ENCODE measurements at regions not wholly inside any gene's neighbourhood (a gene's known extent, or its start where the extent isn't known, plus 50 kb on each side); places are given as distances from the start of the nearest gene placed in this dataset.

DNA sequence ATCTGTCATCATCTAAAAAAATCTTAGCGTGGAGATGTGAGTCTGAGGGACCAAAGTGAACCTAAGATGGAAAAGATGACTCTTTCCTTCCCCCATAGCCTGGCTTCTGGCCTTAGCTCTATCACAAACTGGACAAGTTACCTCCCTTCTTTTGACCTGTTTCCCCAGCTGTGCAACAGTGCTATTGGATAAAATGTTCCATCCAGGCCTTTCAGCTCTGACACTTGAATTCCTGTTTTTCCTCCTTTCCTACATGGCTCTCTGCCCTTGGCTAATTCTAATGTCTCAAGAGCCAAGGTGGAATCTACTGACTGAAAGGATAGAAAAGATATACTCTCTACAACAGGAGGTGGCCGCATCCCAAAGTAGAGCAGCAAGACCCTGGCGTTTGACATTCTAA lies 84.5 kb upstream of the ARHGEF9 start (continued):
- TF ChIP-seq ZNF850 (CRISPR knock-in tag; conservative IDR thresholded peaks at IDR 0.05), result no peak

DNA sequence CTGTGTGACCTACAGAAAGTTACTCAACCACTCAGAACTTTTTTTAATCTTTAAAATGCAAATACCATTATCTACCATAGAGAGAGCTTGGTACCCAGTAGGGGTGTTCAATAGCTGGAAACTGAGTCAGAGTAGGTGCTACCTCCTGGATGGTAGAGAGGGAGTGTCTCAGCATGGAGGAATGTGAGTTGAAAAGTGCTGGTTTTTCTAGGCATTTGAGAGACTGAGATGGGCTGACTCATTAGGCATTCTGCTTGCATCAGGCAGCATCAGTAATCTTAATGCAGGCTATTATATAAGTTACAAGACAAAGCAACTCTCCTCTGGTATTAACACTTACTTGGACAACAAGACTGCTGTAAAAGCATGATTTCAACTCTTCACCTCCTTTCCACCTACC lies 70.9 kb upstream of the ARHGEF9 start:
- H3K4me2 ChIP-seq (ENCODE audit: low read depth, low read length), result no peak overlapping the region
- H3K36me3 ChIP-seq (replicated peaks in 1 of 2; ENCODE audit: control insufficient read depth in 1 of 2, insufficient read depth in 2 of 2, low read length in 2 of 2), result no peaks in the 10 kb centered on the region
- in situ Hi-C loops (cut with HindIII; ENCODE audit: extremely low pct_ligation_motif_present, low pct_unique_long_range_greater_than_20kb), result no loop called here
- BruUV-seq (replicated peaks), result no TSS peak
- DNase-seq (ENCODE audit: low spot score) (no peak), ATAC-seq (no peak), FAIRE-seq (no peak)
- no peaks in the 10 kb centered on the region for H4K20me1 ChIP-seq (ENCODE audit: insufficient read depth, low read length)
- no peak overlapping the region for H3K4me3 ChIP-seq (replicated peaks in 1 of 3; ENCODE audit: insufficient read depth in 1 of 3, low read depth in 2 of 3, low read length in 3 of 3)
- H3K27ac ChIP-seq (ENCODE audit: extremely low read length, insufficient read depth, low read length), result no peak overlapping the region
- H3K4me1 ChIP-seq (ENCODE audit: insufficient read depth, low read length), result no peaks in the 10 kb centered on the region
- CTCF ChIA-PET (ENCODE audit: low intra/inter-chr PET ratio, low total read pairs), result no interaction called here
- no peaks in the 10 kb centered on the region for H3K79me2 ChIP-seq (ENCODE audit: insufficient read depth, low read length)
- intact Hi-C loops (cut with micrococcal nuclease; ENCODE audit: unreplicated experiment), result no loop called here
- POLR2A ChIA-PET, result no interaction called here
- TF ChIP-seq, protein P1, sequence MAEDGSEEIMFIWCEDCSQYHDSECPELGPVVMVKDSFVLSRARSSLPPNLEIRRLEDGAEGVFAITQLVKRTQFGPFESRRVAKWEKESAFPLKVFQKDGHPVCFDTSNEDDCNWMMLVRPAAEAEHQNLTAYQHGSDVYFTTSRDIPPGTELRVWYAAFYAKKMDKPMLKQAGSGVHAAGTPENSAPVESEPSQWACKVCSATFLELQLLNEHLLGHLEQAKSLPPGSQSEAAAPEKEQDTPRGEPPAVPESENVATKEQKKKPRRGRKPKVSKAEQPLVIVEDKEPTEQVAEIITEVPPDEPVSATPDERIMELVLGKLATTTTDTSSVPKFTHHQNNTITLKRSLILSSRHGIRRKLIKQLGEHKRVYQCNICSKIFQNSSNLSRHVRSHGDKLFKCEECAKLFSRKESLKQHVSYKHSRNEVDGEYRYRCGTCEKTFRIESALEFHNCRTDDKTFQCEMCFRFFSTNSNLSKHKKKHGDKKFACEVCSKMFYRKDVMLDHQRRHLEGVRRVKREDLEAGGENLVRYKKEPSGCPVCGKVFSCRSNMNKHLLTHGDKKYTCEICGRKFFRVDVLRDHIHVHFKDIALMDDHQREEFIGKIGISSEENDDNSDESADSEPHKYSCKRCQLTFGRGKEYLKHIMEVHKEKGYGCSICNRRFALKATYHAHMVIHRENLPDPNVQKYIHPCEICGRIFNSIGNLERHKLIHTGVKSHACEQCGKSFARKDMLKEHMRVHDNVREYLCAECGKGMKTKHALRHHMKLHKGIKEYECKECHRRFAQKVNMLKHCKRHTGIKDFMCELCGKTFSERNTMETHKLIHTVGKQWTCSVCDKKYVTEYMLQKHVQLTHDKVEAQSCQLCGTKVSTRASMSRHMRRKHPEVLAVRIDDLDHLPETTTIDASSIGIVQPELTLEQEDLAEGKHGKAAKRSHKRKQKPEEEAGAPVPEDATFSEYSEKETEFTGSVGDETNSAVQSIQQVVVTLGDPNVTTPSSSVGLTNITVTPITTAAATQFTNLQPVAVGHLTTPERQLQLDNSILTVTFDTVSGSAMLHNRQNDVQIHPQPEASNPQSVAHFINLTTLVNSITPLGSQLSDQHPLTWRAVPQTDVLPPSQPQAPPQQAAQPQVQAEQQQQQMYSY (CRISPR knock-in tag; IDR thresholded peaks at IDR 0.05), result no peak
- TF ChIP-seq MED8 (CRISPR knock-in tag; IDR thresholded peaks at IDR 0.05; ENCODE audit: insufficient replicate concordance) (no peak), SP2 (CRISPR knock-in tag; IDR thresholded peaks at IDR 0.05) (no peak), ZNF256 (CRISPR knock-in tag; conservative IDR thresholded peaks at IDR 0.05) (no peak)
- H3K27me3 ChIP-seq (ENCODE audit: control insufficient read depth in 1 of 2, insufficient read depth in 2 of 2, low read length in 2 of 2), result no peaks in the 10 kb centered on the region
- no peaks in the 10 kb centered on the region; the same call in 1 of the 2 replicates for H3K9me3 ChIP-seq (ENCODE audit: low read length)
- H3K9ac ChIP-seq (ENCODE audit: insufficient read depth, low read depth, low read length), result no peak overlapping the region
- no peak overlapping the region for H2AFZ ChIP-seq (ENCODE audit: low read length)

All from HepG2 (cell line).